Parathyroid adenoma (tissue), 2 donors: ENCODE measurements at regions not wholly inside any gene's neighbourhood (a gene's known extent, or its start where the extent isn't known, plus 50 kb on each side); places are given as distances from the start of the nearest gene placed in this dataset.

Source experiments
- H2AFZ ChIP-seq: fragments of 300-600 bp; sonication (generic); one replicate; pipeline ENCODE4 v1.7.0; 2017; ENCODE audit warnings: antibody characterized with exemption, mild to moderate bottlenecking
- H3K27ac ChIP-seq: fragments of 300-600 bp; sonication (generic); one replicate; pipeline ENCODE4 v1.7.0; 2017
- H3K27me3 ChIP-seq: fragments of 300-600 bp; sonication (generic); one replicate; pipeline ENCODE4 v1.7.0; 2017; ENCODE audit warnings: low read length; ENCODE audit not compliant: control insufficient read depth, insufficient read depth
- H3K36me3 ChIP-seq: fragments of 300-600 bp; sonication (generic); one replicate; pipeline ENCODE4 v1.7.0; 2017; ENCODE audit warnings: low read length; ENCODE audit not compliant: control insufficient read depth, insufficient read depth
- H3K4me1 ChIP-seq: fragments of 300-600 bp; sonication (generic); one replicate; pipeline ENCODE4 v1.7.0; 2017; ENCODE audit warnings: control low read depth
- H3K4me2 ChIP-seq: fragments of 300-600 bp; sonication (generic); one replicate; pipeline ENCODE4 v1.7.0; 2017; ENCODE audit warnings: low read length
- H3K4me3 ChIP-seq: fragments of 300-600 bp; sonication (generic); one replicate; pipeline ENCODE4 v1.7.0; 2017; ENCODE audit warnings: low read depth, low read length
- H3K79me2 ChIP-seq: fragments of 300-600 bp; sonication (generic); one replicate; pipeline ENCODE4 v1.7.0; 2017; ENCODE audit warnings: control low read depth
- H3K9ac ChIP-seq: fragments of 300-600 bp; sonication (generic); one replicate; pipeline ENCODE4 v1.7.0; 2017; ENCODE audit warnings: mild to moderate bottlenecking
- H3K9me3 ChIP-seq: fragments of 300-600 bp; sonication (generic); one replicate; pipeline ENCODE4 v1.7.0; 2017; ENCODE audit warnings: low read length; ENCODE audit not compliant: control insufficient read depth
- CTCF ChIP-seq: fragments of 300-600 bp; sonication (generic); IDR thresholded peaks from one replicate; pipeline ENCODE4 v1.7.0; 2017; ENCODE audit warnings: antibody characterized with exemption, mild to moderate bottlenecking
- donor health status: primary hyperparathyroidism.

GRCh38 chrX:46278572-46278971 is 266.6 kb downstream of the ZNF674 start:
- no peaks in the 10 kb centered on the region for H3K79me2 ChIP-seq
- no peak overlapping the region for H2AFZ ChIP-seq
- no peaks in the 10 kb centered on the region for H3K4me1 ChIP-seq
- no peak overlapping the region for H3K4me2 ChIP-seq
- H3K9me3 ChIP-seq = no peaks in the 10 kb centered on the region
- no peaks in the 10 kb centered on the region for H3K27me3 ChIP-seq
- H3K9ac ChIP-seq = no peak overlapping the region
- H3K27ac ChIP-seq = no peak overlapping the region
- no peak for TF ChIP-seq CTCF
- no peaks in the 10 kb centered on the region for H3K36me3 ChIP-seq
- no peak overlapping the region for H3K4me3 ChIP-seq

GRCh38 chrX:46268412-46268811 is 276.8 kb downstream of the ZNF674 start:
- no peaks in the 10 kb centered on the region for H3K4me1 ChIP-seq
- no peak overlapping the region for H3K4me3 ChIP-seq
- no peaks in the 10 kb centered on the region for H3K27me3 ChIP-seq
- no peaks in the 10 kb centered on the region for H3K36me3 ChIP-seq
- H3K79me2 ChIP-seq = no peaks in the 10 kb centered on the region
- TF ChIP-seq CTCF = no peak
- no peaks in the 10 kb centered on the region for H3K9me3 ChIP-seq
- H3K4me2 ChIP-seq = no peak overlapping the region
- no peak overlapping the region for H3K9ac ChIP-seq
- H2AFZ ChIP-seq = no peak overlapping the region
- H3K27ac ChIP-seq = no peak overlapping the region

GRCh38 chrX:46263494-46263893 is 281.7 kb downstream of the ZNF674 start:
- H3K9me3 ChIP-seq = no peaks in the 10 kb centered on the region
- no peaks in the 10 kb centered on the region for H3K4me1 ChIP-seq
- H2AFZ ChIP-seq = no peak overlapping the region
- TF ChIP-seq CTCF = no peak
- H3K27ac ChIP-seq = no peak overlapping the region
- no peak overlapping the region for H3K4me3 ChIP-seq
- no peaks in the 10 kb centered on the region for H3K36me3 ChIP-seq
- H3K4me2 ChIP-seq = no peak overlapping the region
- no peaks in the 10 kb centered on the region for H3K79me2 ChIP-seq
- no peak overlapping the region for H3K9ac ChIP-seq
- H3K27me3 ChIP-seq = no peaks in the 10 kb centered on the region

GRCh38 chrX:46262304-46262703 is 282.9 kb downstream of the ZNF674 start:
- no peak for TF ChIP-seq CTCF
- Histone ChIP-seq H3K9me3 (no peaks in the 10 kb centered on the region), H3K9ac (no peak overlapping the region), H3K4me2 (no peak overlapping the region), H3K27ac (no peak overlapping the region), H3K36me3 (no peaks in the 10 kb centered on the region), H2AFZ (no peak overlapping the region), H3K27me3 (no peaks in the 10 kb centered on the region), H3K4me1 (no peaks in the 10 kb centered on the region), H3K79me2 (no peaks in the 10 kb centered on the region), H3K4me3 (no peak overlapping the region)

- Histone ChIP-seq H3K79me2 (no peaks in the 10 kb centered on the region), H3K4me3 (no peak overlapping the region), H3K9me3 (no peaks in the 10 kb centered on the region), H3K9ac (no peak overlapping the region), H3K4me1 (no peaks in the 10 kb centered on the region), H3K36me3 (no peaks in the 10 kb centered on the region), H2AFZ (no peak overlapping the region), H3K27me3 (no peaks in the 10 kb centered on the region), H3K4me2 (no peak overlapping the region), H3K27ac (no peak overlapping the region)
- no peak for TF ChIP-seq CTCF
Observed at GRCh38 chrX:46260499-46260898, 284.7 kb downstream of the ZNF674 start.
